CD14-positive monocyte (primary cell): ENCODE measurements at regions not wholly inside any gene's neighbourhood (a gene's known extent, or its start where the extent isn't known, plus 50 kb on each side); places are given as distances from the start of the nearest gene placed in this dataset.

Experiments used
- DNase-seq, 3 donors: peaks; one replicate each; pipeline ENCODE4 v3.0.0-alpha.2; 2011 to 2022
- H2AFZ ChIP-seq: 2 replicates; pipeline ENCODE4 v1.6.0; 2012; ENCODE audit warnings: mild to moderate bottlenecking, low read depth, low read length, inconsistent platforms; ENCODE audit not compliant: insufficient read depth, poor library complexity, severe bottlenecking
- H3K27ac ChIP-seq, 2 donors: 1 replicate in 1 of 2; 2 replicates in 1 of 2; pipeline ENCODE4 v1.5.1; 2012 to 2013; ENCODE audit warnings: low read length in 2 of 2, control low read depth in 1 of 2, inconsistent platforms in 1 of 2, low read depth in 1 of 2, mild to moderate bottlenecking in 1 of 2
- H3K27me3 ChIP-seq, 2 donors: one replicate each; pipeline versions ENCODE4 v1.6.0 to v1.6.1; 2011 to 2013; ENCODE audit warnings: low read length in 2 of 2; ENCODE audit not compliant: control insufficient read depth in 2 of 2, insufficient read depth in 2 of 2
- H3K36me3 ChIP-seq, 2 donors: replicated peaks in 1 of 2; 1 replicate in 1 of 2; 2 replicates in 1 of 2; pipeline versions ENCODE4 v1.5.1 to v1.6.1; 2012 to 2013; ENCODE audit warnings: low read length in 2 of 2, control low read depth in 1 of 2, inconsistent platforms in 1 of 2, mild to moderate bottlenecking in 1 of 2; ENCODE audit not compliant: insufficient read depth in 2 of 2, control insufficient read depth in 1 of 2
- H3K4me1 ChIP-seq, 2 donors: 1 replicate in 1 of 2; 2 replicates in 1 of 2; pipeline versions ENCODE4 v1.5.1 to v1.6.1; 2012 to 2013; ENCODE audit warnings: low read length in 2 of 2, control low read depth in 1 of 2, inconsistent platforms in 1 of 2, mild to moderate bottlenecking in 1 of 2, moderate library complexity in 1 of 2; ENCODE audit not compliant: insufficient read depth in 2 of 2, control insufficient read depth in 1 of 2
- H3K4me2 ChIP-seq: replicated peaks from 2 replicates; pipeline ENCODE3; 2012; ENCODE audit warnings: low read length, moderate library complexity, mild to moderate bottlenecking; ENCODE audit not compliant: poor library complexity, severe bottlenecking; ENCODE audit errors: extremely low read depth
- H3K4me3 ChIP-seq, 3 experiments: fragments of 200-600 bp in 1 of 3; sonication (generic) in 1 of 3; replicated peaks in 1 of 3; 1 replicate in 2 of 3; 2 replicates in 1 of 3; pipeline ENCODE4 v1.5.1; 2011 to 2013; ENCODE audit warnings: low read length in 3 of 3, mild to moderate bottlenecking in 3 of 3, control low read depth in 2 of 3, low read depth in 2 of 3, inconsistent platforms in 1 of 3, moderate library complexity in 1 of 3
- H3K79me2 ChIP-seq: 2 replicates; pipeline ENCODE4 v1.6.0; 2012; ENCODE audit warnings: mild to moderate bottlenecking, control low read depth, inconsistent platforms, low read length, moderate library complexity; ENCODE audit not compliant: insufficient read depth
- H3K9ac ChIP-seq: 2 replicates; pipeline ENCODE4 v1.6.0; 2017; ENCODE audit warnings: low read length, mild to moderate bottlenecking; ENCODE audit not compliant: insufficient read depth, poor library complexity, severe bottlenecking
- H3K9me3 ChIP-seq, 2 donors: replicated peaks in 1 of 2; 1 replicate in 1 of 2; 2 replicates in 1 of 2; pipeline versions ENCODE4 v1.5.1 to v1.6.1; 2012 to 2013; ENCODE audit warnings: low read length in 2 of 2, control low read depth in 1 of 2; ENCODE audit not compliant: control insufficient read depth in 1 of 2, insufficient read depth in 1 of 2
- H4K20me1 ChIP-seq: 2 replicates; pipeline ENCODE4 v1.6.0; 2012; ENCODE audit warnings: mild to moderate bottlenecking, low read length, control low read depth, moderate library complexity; ENCODE audit not compliant: insufficient read depth
- H3K27ac Mint-ChIP-seq, 7 donors: one replicate each; pipeline ENCODE4 v1.8.0; 2020; ENCODE audit warnings: mild to moderate bottlenecking in 7 of 7, mixed read lengths in 7 of 7, moderate library complexity in 6 of 7, inconsistent platforms in 2 of 7
- H3K27me3 Mint-ChIP-seq, 3 donors: one replicate each; pipeline ENCODE4 v1.8.0; 2021 to 2022; ENCODE audit warnings: low read depth in 3 of 3, mild to moderate bottlenecking in 3 of 3, mixed read lengths in 3 of 3, moderate library complexity in 3 of 3, inconsistent platforms in 1 of 3
- H3K36me3 Mint-ChIP-seq, 2 donors: one replicate each; pipeline ENCODE4 v1.8.0; 2020; ENCODE audit warnings: mixed read lengths in 2 of 2, inconsistent platforms in 1 of 2, mild to moderate bottlenecking in 1 of 2
- H3K4me1 Mint-ChIP-seq: one replicate; pipeline ENCODE4 v1.8.0; 2020; ENCODE audit warnings: mild to moderate bottlenecking, mixed read lengths
- H3K4me3 Mint-ChIP-seq, 2 donors: one replicate each; pipeline ENCODE4 v1.8.0; 2020; ENCODE audit warnings: mild to moderate bottlenecking in 2 of 2, mixed read lengths in 2 of 2, moderate library complexity in 1 of 2
- H3K9me3 Mint-ChIP-seq, 7 donors: one replicate each; pipeline ENCODE4 v1.8.0; 2020 to 2022; ENCODE audit warnings: mixed read lengths in 7 of 7, mild to moderate bottlenecking in 6 of 7, moderate library complexity in 6 of 7, inconsistent platforms in 2 of 7
- WGBS: methylation state at CpG from one replicate; pipeline ENCODE4 v1.1.5; 2013; ENCODE audit warnings: missing lambda C conversion rate; ENCODE audit not compliant: insufficient coverage; 5-methylcytosine and 5-hydroxymethylcytosine counted together
- intact Hi-C, 2 donors: fragments of 100-400 bp; cut with micrococcal nuclease; formaldehyde crosslinking; loops; one replicate each; pipeline versions ENCODE4 v1.15.0 to v1.15.1; 2023
- TF ChIP-seq, protein P1 (sequence below): fragments of 200-600 bp; IDR thresholded peaks from one replicate; pipeline ENCODE4 v1.8.0; 2022; ENCODE audit warnings: antibody characterized with exemption, mild to moderate bottlenecking

DNA sequence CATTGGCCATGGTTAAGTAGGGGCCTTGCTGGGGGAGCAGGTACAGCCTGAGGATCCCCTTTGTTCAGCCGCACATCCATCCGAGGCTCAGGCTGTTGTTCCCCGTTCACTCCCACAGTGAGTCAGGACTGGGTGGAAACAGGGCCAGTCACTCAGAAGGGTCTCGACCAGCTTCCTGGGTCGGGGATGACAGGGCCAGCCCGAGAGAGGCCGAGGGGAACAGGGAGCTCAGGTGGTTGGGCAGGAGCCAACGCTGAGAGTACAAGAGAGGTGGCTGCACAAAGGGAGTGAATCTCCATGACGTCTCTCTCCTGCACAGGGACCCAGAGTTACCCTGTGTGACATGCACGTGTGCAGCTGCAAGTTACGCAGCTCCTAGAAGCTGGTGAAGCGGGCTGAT, 97.2 kb upstream of the SHANK2 start:
- intact Hi-C loops: no loop called here
- no peak overlapping the region for H3K27ac Mint-ChIP-seq
- H3K9ac ChIP-seq: no peak overlapping the region
- H3K36me3 ChIP-seq: no peaks in the 10 kb centered on the region
- H3K79me2 ChIP-seq: no peaks in the 10 kb centered on the region
- DNase-seq: no peak
- no peaks in the 10 kb centered on the region for H3K4me1 ChIP-seq
- TF ChIP-seq, protein P1, sequence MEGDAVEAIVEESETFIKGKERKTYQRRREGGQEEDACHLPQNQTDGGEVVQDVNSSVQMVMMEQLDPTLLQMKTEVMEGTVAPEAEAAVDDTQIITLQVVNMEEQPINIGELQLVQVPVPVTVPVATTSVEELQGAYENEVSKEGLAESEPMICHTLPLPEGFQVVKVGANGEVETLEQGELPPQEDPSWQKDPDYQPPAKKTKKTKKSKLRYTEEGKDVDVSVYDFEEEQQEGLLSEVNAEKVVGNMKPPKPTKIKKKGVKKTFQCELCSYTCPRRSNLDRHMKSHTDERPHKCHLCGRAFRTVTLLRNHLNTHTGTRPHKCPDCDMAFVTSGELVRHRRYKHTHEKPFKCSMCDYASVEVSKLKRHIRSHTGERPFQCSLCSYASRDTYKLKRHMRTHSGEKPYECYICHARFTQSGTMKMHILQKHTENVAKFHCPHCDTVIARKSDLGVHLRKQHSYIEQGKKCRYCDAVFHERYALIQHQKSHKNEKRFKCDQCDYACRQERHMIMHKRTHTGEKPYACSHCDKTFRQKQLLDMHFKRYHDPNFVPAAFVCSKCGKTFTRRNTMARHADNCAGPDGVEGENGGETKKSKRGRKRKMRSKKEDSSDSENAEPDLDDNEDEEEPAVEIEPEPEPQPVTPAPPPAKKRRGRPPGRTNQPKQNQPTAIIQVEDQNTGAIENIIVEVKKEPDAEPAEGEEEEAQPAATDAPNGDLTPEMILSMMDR: no peak
- H3K9me3 Mint-ChIP-seq: peaks cover 0 to 6% (median 0%) of the 10 kb centered on the region in 7 donors
- WGBS: 75% methylated on average over 10 of the region's 12 CpGs
- no peak overlapping the region for H2AFZ ChIP-seq
- H4K20me1 ChIP-seq: no peaks in the 10 kb centered on the region
- peaks cover 3 to 11% (median 11%) of the 10 kb centered on the region in 3 donors for H3K27me3 Mint-ChIP-seq
- no peaks in the 10 kb centered on the region for H3K4me1 Mint-ChIP-seq
- no peak overlapping the region for H3K4me3 Mint-ChIP-seq
- no peaks in the 10 kb centered on the region for H3K36me3 Mint-ChIP-seq
- no peak overlapping the region for H3K4me2 ChIP-seq
- no peaks in the 10 kb centered on the region for H3K9me3 ChIP-seq
- H3K27ac ChIP-seq: no peak overlapping the region
- H3K4me3 ChIP-seq: no peak overlapping the region
- no peaks in the 10 kb centered on the region for H3K27me3 ChIP-seq

DNA sequence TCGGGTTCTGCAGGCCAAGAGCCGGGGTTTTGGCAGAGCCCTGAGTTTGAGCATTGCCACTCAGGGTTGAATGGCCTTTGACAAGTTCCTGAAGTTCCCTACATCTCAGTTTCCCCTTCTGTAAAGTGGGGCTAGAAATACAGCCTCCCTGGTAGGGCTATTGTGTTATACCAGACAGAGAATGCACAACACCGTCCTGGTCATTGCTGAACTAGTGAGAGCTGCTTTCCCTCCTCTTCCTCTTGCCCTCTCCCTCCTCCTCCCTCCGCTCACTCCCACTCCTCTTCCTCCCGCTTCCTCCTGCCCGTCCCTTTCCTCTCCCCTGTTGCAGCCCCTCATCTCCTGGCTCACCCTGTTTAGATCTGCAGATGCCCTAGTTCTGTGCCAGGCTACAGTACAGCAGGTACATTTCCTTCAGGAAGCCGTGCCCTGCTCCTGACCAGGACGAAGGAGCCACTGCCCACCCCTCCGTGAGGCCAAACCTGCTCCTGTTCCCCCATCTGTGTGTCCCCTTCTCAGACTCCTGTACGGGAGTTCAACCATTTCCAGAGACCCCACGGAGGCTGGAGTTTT, 91.5 kb upstream of the SHANK2 start:
- Mint-ChIP-seq H3K4me1 (no peaks in the 10 kb centered on the region), H3K4me3 (no peak overlapping the region), H3K27me3 (peaks cover 8 to 10% (median 10%) of the 10 kb centered on the region in 3 donors), H3K27ac (no peak overlapping the region), H3K36me3 (no peaks in the 10 kb centered on the region), H3K9me3 (peaks cover 0 to 3% (median 0%) of the 10 kb centered on the region in 7 donors)
- TF ChIP-seq, protein P1: no peak
- Histone ChIP-seq H2AFZ (no peak overlapping the region), H3K36me3 (no peaks in the 10 kb centered on the region), H3K9me3 (no peaks in the 10 kb centered on the region), H4K20me1 (no peaks in the 10 kb centered on the region), H3K4me2 (no peak overlapping the region), H3K27me3 (no peaks in the 10 kb centered on the region), H3K27ac (no peak overlapping the region), H3K4me1 (no peaks in the 10 kb centered on the region), H3K79me2 (no peaks in the 10 kb centered on the region), H3K4me3 (no peak overlapping the region), H3K9ac (no peak overlapping the region)
- no peak for DNase-seq
- WGBS: 69% methylated on average over 11 of the region's 11 CpGs
- intact Hi-C loops: no loop called here
